Thyroid gland (tissue), 4 donors: ENCODE measurements at regions not wholly inside any gene's neighbourhood (a gene's known extent, or its start where the extent isn't known, plus 50 kb on each side); places are given as distances from the start of the nearest gene placed in this dataset.

Experiments used
- DNase-seq, 2 donors: peaks; one replicate each; pipeline ENCODE4 v3.0.0-alpha.2; 2019
- H3K27ac ChIP-seq, 3 donors: fragments of 200-600 bp; sonication (generic); 1 replicate in 2 of 3; 2 replicates in 1 of 3; pipeline ENCODE4 v1.5.1; 2016 to 2019; ENCODE audit warnings: mild to moderate bottlenecking in 1 of 3, moderate library complexity in 1 of 3
- H3K27me3 ChIP-seq: fragments of 200-600 bp; sonication (generic); one replicate; pipeline ENCODE4 v1.5.1; 2019
- H3K36me3 ChIP-seq, 2 donors: fragments of 200-600 bp; sonication (generic); one replicate each; pipeline ENCODE4 v1.5.1; 2016 to 2019
- H3K4me1 ChIP-seq, 2 donors: fragments of 200-600 bp; sonication (generic); one replicate each; pipeline ENCODE4 v1.5.1; 2017 to 2019
- H3K4me3 ChIP-seq, 3 donors: fragments of 200-600 bp; sonication (generic); replicated peaks in 1 of 3; 1 replicate in 2 of 3; 2 replicates in 1 of 3; pipeline ENCODE4 v1.5.1; 2016; ENCODE audit warnings: mild to moderate bottlenecking in 1 of 3
- H3K9me3 ChIP-seq: fragments of 200-600 bp; sonication (generic); one replicate; pipeline ENCODE4 v1.5.1; 2017
- POLR2A ChIP-seq, 2 donors: fragments of 450-650 bp; IDR thresholded peaks; one replicate each; pipeline ENCODE4 v1.6.1; 2017; ENCODE audit warnings: antibody characterized with exemption in 2 of 2, mild to moderate bottlenecking in 2 of 2, moderate library complexity in 1 of 2
- WGBS, 2 donors: methylation state at CpG; one replicate each; pipeline ENCODE4 v1.1.5; 2017; 5-methylcytosine and 5-hydroxymethylcytosine counted together
- intact Hi-C: fragments of 100-400 bp; cut with DNase I; formaldehyde crosslinking; loops from one replicate; pipeline ENCODE4 v1.15.1; 2023
- TF ChIP-seq, protein P1 (sequence below), 6 experiments: fragments of 200-600 bp in 3 of 6; fragments of 450-650 bp in 3 of 6; sonication (generic) in 3 of 6; IDR thresholded peaks; one replicate each; pipeline ENCODE4 v1.5.1; 2016 to 2019; ENCODE audit warnings: antibody characterized with exemption in 6 of 6, mild to moderate bottlenecking in 2 of 6, inconsistent platforms in 1 of 6, moderate library complexity in 1 of 6

DNA sequence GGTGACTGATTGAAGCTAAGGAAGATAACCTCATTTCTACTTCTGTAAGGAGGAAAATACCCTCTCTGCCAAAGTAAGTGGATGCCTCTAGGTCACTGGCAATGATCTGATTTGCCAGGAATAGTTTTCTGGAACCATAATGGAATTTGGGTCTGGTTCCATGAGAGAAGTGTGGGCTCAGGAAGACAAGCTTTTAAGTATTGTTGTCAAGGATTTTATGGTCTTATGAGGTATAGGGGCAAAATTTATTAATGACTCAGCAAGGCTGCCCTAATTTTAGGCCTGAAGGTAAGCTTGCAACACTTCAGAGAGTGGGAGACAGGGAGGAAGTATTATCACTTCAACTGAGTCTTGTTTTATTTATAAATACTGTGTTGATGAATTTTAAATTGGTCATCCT lies 322.6 kb upstream of the ACTBL2 start:
- no peaks in the 10 kb centered on the region for H3K36me3 ChIP-seq
- H3K27me3 ChIP-seq, result no peaks in the 10 kb centered on the region
- TF ChIP-seq, protein P1, sequence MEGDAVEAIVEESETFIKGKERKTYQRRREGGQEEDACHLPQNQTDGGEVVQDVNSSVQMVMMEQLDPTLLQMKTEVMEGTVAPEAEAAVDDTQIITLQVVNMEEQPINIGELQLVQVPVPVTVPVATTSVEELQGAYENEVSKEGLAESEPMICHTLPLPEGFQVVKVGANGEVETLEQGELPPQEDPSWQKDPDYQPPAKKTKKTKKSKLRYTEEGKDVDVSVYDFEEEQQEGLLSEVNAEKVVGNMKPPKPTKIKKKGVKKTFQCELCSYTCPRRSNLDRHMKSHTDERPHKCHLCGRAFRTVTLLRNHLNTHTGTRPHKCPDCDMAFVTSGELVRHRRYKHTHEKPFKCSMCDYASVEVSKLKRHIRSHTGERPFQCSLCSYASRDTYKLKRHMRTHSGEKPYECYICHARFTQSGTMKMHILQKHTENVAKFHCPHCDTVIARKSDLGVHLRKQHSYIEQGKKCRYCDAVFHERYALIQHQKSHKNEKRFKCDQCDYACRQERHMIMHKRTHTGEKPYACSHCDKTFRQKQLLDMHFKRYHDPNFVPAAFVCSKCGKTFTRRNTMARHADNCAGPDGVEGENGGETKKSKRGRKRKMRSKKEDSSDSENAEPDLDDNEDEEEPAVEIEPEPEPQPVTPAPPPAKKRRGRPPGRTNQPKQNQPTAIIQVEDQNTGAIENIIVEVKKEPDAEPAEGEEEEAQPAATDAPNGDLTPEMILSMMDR (IDR thresholded peaks at IDR 0.05), result no peak
- TF ChIP-seq POLR2A (IDR thresholded peaks at IDR 0.05), result no peak
- DNase-seq, result no peak
- H3K27ac ChIP-seq, result no peak overlapping the region
- no peaks in the 10 kb centered on the region for H3K4me1 ChIP-seq
- H3K9me3 ChIP-seq, result no peaks in the 10 kb centered on the region
- intact Hi-C loops, result no loop called here
- no peak overlapping the region for H3K4me3 ChIP-seq

DNA sequence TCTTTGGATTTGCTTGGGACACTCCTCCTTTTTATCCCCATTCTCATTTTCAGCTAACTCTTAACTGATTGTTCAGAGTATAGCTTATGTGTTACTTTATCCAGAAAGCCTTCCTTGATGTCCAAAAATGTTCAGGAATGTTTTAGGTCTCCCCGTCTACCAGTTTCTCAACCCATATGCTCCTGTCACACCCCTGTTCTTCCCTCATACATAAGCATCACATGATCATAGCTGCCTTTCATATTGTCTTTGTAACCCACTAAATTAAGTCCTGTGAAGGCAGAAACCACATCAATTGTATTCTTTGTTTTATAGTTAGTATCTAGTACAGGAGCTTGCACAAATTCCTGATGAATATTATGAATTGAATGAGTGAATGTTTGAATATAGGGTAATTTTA lies 321.9 kb upstream of the ACTBL2 start:
- no peak overlapping the region for H3K4me3 ChIP-seq
- H3K27ac ChIP-seq, result no peak overlapping the region
- no peaks in the 10 kb centered on the region for H3K36me3 ChIP-seq
- intact Hi-C loops, result no loop called here
- TF ChIP-seq, protein P1 (IDR thresholded peaks at IDR 0.05), result no peak
- TF ChIP-seq POLR2A (IDR thresholded peaks at IDR 0.05), result no peak
- no peaks in the 10 kb centered on the region for H3K9me3 ChIP-seq
- WGBS, 2 donors, result 96 to 98% methylated on average over 1 of the region's 1 CpG
- no peaks in the 10 kb centered on the region for H3K27me3 ChIP-seq
- no peak for DNase-seq
- H3K4me1 ChIP-seq, result no peaks in the 10 kb centered on the region

DNA sequence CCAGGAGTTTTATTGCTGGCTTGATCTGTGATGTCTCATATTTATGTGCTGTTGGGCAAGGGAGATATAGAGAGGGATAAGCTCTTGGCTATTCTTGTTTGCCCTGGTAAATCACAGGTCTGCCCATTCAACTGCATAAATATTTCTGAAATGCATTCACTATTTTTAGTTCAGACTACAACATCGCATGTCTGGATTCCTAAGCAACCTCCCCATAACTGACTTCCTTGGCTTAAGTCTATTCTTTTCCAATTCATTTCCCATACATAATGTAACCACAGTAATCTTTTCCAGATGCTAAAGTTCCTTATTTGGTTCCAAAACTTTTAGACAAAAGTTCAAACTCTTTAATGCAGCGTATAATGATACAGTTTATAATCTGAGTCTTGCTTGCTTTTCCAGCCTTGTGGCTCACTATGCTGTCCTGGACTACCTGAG lies 321.4 kb upstream of the ACTBL2 start:
- TF ChIP-seq, protein P1 (IDR thresholded peaks at IDR 0.05), result no peak
- TF ChIP-seq POLR2A (IDR thresholded peaks at IDR 0.05), result no peak
- Histone ChIP-seq H3K27ac (no peak overlapping the region), H3K9me3 (no peaks in the 10 kb centered on the region), H3K27me3 (no peaks in the 10 kb centered on the region), H3K4me3 (no peak overlapping the region), H3K36me3 (no peaks in the 10 kb centered on the region), H3K4me1 (no peaks in the 10 kb centered on the region)
- WGBS, 2 donors, result 83 to 84% methylated on average over 2 of the region's 2 CpGs
- intact Hi-C loops, result no loop called here
- no peak for DNase-seq

DNA sequence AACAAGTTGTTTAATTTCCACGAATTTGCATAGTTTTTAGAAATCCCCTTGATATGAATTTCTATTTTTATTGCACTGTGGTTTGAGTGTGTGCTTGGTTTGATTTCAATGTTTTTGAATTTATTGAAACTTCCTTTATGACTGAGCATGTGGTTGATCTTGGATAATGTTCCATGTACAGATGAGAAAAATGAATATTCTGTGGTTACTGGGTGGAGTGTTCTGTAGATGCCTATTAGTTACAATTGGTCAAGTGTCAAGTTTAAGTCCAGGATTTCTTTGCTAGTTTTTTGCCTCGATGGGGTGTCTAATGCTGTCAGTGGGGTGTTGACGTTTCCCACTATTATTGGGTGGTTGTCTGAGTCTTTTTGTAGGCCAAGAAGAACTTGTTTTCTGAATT lies 319.5 kb upstream of the ACTBL2 start:
- intact Hi-C loops, result no loop called here
- H3K9me3 ChIP-seq, result no peaks in the 10 kb centered on the region
- TF ChIP-seq POLR2A (IDR thresholded peaks at IDR 0.05), result no peak
- TF ChIP-seq, protein P1 (IDR thresholded peaks at IDR 0.05), result no peak
- no peaks in the 10 kb centered on the region for H3K36me3 ChIP-seq
- 77 to 86% methylated on average over 3 of the region's 3 CpGs for WGBS, 2 donors
- H3K27me3 ChIP-seq, result no peaks in the 10 kb centered on the region
- H3K4me1 ChIP-seq, result no peaks in the 10 kb centered on the region
- H3K4me3 ChIP-seq, result no peak overlapping the region
- no peak for DNase-seq
- H3K27ac ChIP-seq, result no peak overlapping the region

DNA sequence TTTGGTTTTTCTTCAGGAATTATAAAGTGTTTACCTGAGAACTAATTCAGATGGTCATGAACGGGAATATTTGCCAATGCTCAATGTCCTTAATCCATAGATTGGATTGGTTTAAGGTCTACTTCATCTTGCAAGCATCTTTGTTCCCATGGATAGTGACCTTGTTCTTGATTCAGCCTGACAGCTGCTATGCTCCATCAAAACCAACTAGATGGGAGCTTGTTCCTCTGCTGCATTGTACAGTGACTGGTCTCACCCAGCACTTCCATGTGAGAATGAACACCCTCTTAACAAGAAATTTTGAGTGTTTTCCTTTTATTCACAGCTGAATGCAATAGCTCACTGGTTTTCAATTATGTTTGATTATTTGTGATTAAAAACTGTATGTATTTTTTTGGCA lies 312.6 kb upstream of the ACTBL2 start:
- intact Hi-C loops, result no loop called here
- TF ChIP-seq POLR2A (IDR thresholded peaks at IDR 0.05), result no peak
- TF ChIP-seq, protein P1 (IDR thresholded peaks at IDR 0.05), result no peak
- Histone ChIP-seq H3K27ac (no peak overlapping the region), H3K36me3 (no peaks in the 10 kb centered on the region), H3K27me3 (no peaks in the 10 kb centered on the region), H3K9me3 (no peaks in the 10 kb centered on the region), H3K4me1 (no peaks in the 10 kb centered on the region), H3K4me3 (no peak overlapping the region)
- 88 to 97% methylated on average over 1 of the region's 1 CpG for WGBS, 2 donors
- DNase-seq, result no peak
